ENCODE measurements at regions not wholly inside any gene's neighbourhood (a gene's known extent, or its start where the extent isn't known, plus 50 kb on each side); places are given as distances from the start of the nearest gene placed in this dataset.

GRCh38 chr1:58076258-58076657 is 470.3 kb downstream of the OMA1 start:
- TF ChIP-seq EZH2phosphoT487 (IDR thresholded peaks at IDR 0.05; ENCODE audit: low read depth), result no peak
- TF ChIP-seq CTCF (IDR thresholded peaks at IDR 0.05; ENCODE audit: low read depth, low read length), result no peak
- H2AFZ ChIP-seq (ENCODE audit: low read depth, low read length), result no peak overlapping the region
- H4K20me1 ChIP-seq (ENCODE audit: insufficient read depth, low read length), result no peaks in the 10 kb centered on the region
- no peaks in the 10 kb centered on the region for H3K9me3 ChIP-seq (ENCODE audit: insufficient read depth, low read length)
- H3K4me1 ChIP-seq (ENCODE audit: low read length), result no peaks in the 10 kb centered on the region
- H3K4me2 ChIP-seq (ENCODE audit: low read length), result no peak overlapping the region
- H3K36me3 ChIP-seq (replicated peaks; ENCODE audit: low read depth, low read length), result no peaks in the 10 kb centered on the region
- H3K79me2 ChIP-seq (ENCODE audit: low read length), result no peaks in the 10 kb centered on the region
- no peaks in the 10 kb centered on the region for H3K27me3 ChIP-seq (ENCODE audit: low read depth, low read length)
- no peak overlapping the region for H3K4me3 ChIP-seq (ENCODE audit: low read length)
- no peak overlapping the region for H3K9ac ChIP-seq (ENCODE audit: low read length)
- no peak overlapping the region for H3K27ac ChIP-seq (ENCODE audit: low read length)

GRCh38 chr1:58075188-58075578 is 471.3 kb downstream of the OMA1 start:
- Histone ChIP-seq H3K27me3 (ENCODE audit: low read depth, low read length) (no peaks in the 10 kb centered on the region), H2AFZ (ENCODE audit: low read depth, low read length) (no peak overlapping the region), H3K4me1 (ENCODE audit: low read length) (no peaks in the 10 kb centered on the region), H3K9ac (ENCODE audit: low read length) (no peak overlapping the region), H3K27ac (ENCODE audit: low read length) (no peak overlapping the region), H3K4me3 (ENCODE audit: low read length) (no peak overlapping the region), H3K36me3 (replicated peaks; ENCODE audit: low read depth, low read length) (no peaks in the 10 kb centered on the region), H3K9me3 (ENCODE audit: insufficient read depth, low read length) (no peaks in the 10 kb centered on the region), H3K4me2 (ENCODE audit: low read length) (no peak overlapping the region), H3K79me2 (ENCODE audit: low read length) (no peaks in the 10 kb centered on the region), H4K20me1 (ENCODE audit: insufficient read depth, low read length) (no peaks in the 10 kb centered on the region)
- TF ChIP-seq CTCF (IDR thresholded peaks at IDR 0.05; ENCODE audit: low read depth, low read length) (no peak), EZH2phosphoT487 (IDR thresholded peaks at IDR 0.05; ENCODE audit: low read depth) (no peak)

- Histone ChIP-seq H3K36me3 (replicated peaks; ENCODE audit: low read depth, low read length) (no peaks in the 10 kb centered on the region), H2AFZ (ENCODE audit: low read depth, low read length) (no peak overlapping the region), H3K9me3 (ENCODE audit: insufficient read depth, low read length) (no peaks in the 10 kb centered on the region), H3K9ac (ENCODE audit: low read length) (no peak overlapping the region), H3K4me1 (ENCODE audit: low read length) (no peaks in the 10 kb centered on the region), H3K79me2 (ENCODE audit: low read length) (no peaks in the 10 kb centered on the region), H3K4me2 (ENCODE audit: low read length) (no peak overlapping the region), H4K20me1 (ENCODE audit: insufficient read depth, low read length) (no peaks in the 10 kb centered on the region), H3K27me3 (ENCODE audit: low read depth, low read length) (no peaks in the 10 kb centered on the region), H3K4me3 (ENCODE audit: low read length) (no peak overlapping the region), H3K27ac (ENCODE audit: low read length) (no peak overlapping the region)
- TF ChIP-seq EZH2phosphoT487 (IDR thresholded peaks at IDR 0.05; ENCODE audit: low read depth), result no peak
- TF ChIP-seq CTCF (IDR thresholded peaks at IDR 0.05; ENCODE audit: low read depth, low read length), result no peak
These were observed 474.1 kb downstream of the OMA1 start for GRCh38 chr1:58072450-58072849.

GRCh38 chr1:58067082-58067481 is 479.4 kb downstream of the OMA1 start:
- H3K27ac ChIP-seq (ENCODE audit: low read length), result no peak overlapping the region

More at GRCh38 chr1:58067082-58067481, 479.4 kb downstream of the OMA1 start:
- H4K20me1 ChIP-seq (ENCODE audit: insufficient read depth, low read length), result no peaks in the 10 kb centered on the region
- no peaks in the 10 kb centered on the region for H3K27me3 ChIP-seq (ENCODE audit: low read depth, low read length)
- no peaks in the 10 kb centered on the region for H3K79me2 ChIP-seq (ENCODE audit: low read length)
- H3K4me1 ChIP-seq (ENCODE audit: low read length), result no peaks in the 10 kb centered on the region
- no peaks in the 10 kb centered on the region for H3K9me3 ChIP-seq (ENCODE audit: insufficient read depth, low read length)
- H3K9ac ChIP-seq (ENCODE audit: low read length), result no peak overlapping the region
- no peak overlapping the region for H2AFZ ChIP-seq (ENCODE audit: low read depth, low read length)
- no peak overlapping the region for H3K4me2 ChIP-seq (ENCODE audit: low read length)
- H3K4me3 ChIP-seq (ENCODE audit: low read length), result no peak overlapping the region
- no peaks in the 10 kb centered on the region for H3K36me3 ChIP-seq (replicated peaks; ENCODE audit: low read depth, low read length)
- TF ChIP-seq EZH2phosphoT487 (IDR thresholded peaks at IDR 0.05; ENCODE audit: low read depth) (no peak), CTCF (IDR thresholded peaks at IDR 0.05; ENCODE audit: low read depth, low read length) (no peak)
